ENCODE measurements at regions not wholly inside any gene's neighbourhood (a gene's known extent, or its start where the extent isn't known, plus 50 kb on each side); places are given as distances from the start of the nearest gene placed in this dataset.
"Not testable (repeated sequence)": the region's sequence is repeated elsewhere in the genome, so short reads cannot be mapped to it uniquely, and the experiment has no call there.

DNA sequence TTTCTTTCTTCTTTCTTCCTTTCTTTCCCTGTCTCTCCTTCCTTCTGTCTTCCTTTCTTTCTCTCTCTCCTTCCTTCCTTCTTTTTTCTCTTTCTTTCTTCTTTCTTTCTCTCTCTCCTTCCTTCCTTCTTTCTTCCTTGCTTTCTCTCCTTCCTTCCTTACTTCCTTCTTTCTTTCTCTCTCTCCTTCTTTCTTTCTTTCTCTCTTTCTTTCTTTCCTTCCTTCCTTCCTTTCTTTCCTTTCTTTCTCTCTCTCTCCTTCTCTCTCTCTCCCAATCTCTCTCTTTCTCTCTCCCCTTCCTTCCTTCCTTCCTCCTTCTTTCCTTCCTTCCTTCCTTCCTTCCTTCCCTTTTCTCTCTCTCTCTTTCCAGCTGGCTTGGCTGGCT, 2806.6 kb downstream of the RPIA start:
- not testable (repeated sequence) for DNase-seq

DNA sequence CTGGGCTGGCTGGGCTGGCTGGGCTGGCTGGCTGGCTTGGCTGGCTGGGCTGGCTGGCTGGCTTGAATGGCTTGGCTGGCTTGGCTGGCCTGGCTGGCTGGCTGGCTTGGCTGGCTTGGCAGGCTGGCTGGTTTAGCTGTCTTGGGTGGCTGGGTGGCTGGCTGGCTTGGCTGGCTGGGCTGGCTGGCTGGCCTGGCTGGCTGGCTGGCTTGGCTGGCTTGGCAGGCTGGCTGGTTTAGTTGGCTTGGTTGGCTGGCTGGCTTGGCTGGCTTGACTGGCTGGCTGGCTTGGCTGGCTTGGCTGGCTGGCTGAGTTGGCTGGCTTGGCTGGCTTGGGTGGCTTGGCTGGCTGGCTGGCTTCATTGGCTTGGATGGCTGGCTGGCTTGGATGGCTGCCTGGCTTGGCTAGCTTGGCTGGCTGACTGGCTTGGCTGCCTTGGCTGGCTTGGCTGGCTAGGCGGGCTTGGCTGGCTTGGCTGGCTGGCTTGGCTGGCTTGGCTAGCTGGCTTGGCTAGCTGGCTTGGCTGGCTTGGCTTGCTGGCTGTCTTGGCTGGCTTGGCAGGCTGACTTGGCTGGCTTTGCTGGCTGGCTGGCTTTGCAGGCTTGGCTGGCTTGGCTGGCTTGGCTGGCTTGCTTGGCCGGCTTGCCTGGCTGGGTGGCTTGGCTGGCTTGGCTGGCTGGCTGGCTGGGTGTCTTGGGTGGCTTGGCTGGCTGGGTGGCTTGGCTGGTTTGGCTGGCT, 2807.2 kb downstream of the RPIA start:
- not testable (repeated sequence) for DNase-seq

DNA sequence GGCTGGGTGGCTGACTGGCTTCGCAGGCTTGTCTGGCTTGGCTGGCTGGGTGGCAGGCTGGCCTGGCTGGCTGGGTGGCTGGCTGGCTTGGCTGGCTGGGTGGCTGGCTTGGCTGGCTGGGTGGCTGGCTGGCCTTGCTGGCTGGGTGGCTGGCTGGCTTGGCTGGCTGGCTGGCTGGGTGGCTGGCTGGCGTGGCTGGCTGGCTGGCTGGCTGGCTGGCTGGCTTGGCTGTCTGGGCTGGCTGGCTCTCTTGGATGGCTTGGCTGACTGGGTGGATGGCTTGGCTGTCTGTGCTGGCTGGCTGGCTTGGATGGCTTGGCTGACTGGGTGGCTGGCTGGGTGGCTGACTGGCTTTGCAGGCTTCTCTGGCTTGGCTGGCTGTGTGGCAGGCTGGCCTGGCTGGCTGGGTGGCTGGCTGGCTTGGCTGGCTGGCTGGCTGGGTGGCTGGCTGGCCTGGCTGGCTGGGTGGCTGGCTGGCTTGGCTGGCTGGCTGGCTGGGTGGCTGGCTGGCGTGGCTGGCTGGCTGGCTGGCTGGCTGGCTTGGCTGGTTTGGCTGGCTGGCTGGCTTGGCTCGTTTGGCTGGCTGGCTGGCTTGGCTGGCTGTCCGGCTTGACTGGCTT, 2808.1 kb downstream of the RPIA start:
- DNase-seq, result not testable (repeated sequence)

DNA sequence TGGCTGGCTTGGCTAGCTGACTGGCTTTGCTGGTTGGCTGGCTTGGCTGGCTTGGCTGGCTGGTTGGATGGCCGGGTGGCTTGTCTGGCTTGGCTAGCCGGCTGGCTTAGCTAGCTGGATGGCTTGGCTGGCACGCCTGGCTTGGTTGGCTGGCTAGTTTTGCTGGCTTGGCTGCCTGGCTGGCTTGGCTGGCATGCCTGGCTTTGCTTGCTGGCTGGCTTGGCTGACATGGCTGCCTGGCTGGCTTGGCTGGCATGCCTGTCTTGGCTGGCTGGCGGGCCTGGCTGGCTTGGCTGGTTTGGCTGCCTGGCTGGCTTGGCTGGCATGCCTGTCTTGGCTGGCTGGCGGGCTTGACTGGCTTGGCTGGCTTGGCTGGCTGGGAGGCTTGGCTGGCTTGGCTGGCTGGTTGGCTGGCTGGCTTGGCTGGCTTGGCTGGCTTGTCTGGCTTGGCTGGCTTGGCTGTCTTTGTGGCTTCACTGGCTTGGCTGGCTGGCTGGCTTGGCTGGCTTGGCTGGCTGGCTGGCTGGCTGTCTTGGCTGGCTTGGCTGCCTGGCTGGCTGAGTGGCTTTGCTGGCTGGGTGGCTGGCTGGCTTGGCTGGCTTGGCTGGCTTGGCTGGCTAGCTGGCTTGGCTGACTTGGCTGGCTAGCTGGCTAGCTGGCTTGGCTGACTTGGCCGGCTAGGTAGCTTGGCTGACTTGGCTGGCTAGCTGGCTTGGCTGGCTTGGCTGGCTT, 2808.9 kb downstream of the RPIA start:
- DNase-seq, result not testable (repeated sequence)

DNA sequence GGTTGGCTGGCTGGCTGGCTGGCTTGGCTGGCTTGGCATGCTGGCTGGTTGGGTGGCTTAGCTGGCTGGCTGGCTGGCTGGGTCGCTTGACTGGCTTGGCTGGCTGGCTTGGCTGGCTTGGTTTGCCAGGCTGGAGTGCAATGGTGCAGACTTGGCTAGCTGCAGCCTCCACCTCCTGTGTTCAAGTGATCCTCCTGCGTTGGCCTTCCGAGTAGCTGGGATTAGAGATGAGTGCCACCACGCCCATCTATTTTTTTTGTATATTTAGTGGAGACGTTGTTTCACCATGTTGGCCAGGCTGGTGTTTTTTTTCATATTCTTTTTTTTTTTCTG, 2809.5 kb downstream of the RPIA start:
- not testable (repeated sequence) for DNase-seq

DNA sequence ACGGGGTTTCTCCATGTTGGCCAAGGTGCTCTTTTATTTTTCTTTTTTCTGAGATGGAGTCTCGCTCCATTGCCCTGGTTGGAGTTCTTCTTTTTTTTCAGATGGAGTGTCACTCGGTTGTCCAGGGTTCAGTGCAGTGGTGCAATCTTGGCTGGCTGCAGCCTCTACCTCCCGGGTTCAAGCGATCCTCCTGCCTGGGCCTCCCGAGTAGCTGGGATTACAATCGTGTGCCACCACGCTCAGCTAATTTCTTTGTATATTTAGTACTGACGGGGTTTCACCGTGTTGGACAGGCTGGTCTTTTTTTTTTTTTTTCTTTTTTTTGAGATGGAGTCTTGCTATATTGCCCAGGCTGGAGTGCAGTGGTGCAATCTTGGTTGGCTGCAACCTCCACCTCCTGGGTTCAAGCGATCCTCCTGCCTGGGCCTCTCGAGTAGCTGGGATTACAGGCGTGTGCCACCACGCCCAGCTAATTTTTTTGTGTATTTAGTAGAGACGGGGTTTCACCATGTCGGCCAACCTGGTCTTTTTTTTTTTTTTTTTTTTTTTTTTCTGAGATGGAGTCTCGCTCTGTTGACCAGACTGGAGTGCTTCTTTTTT, 2810.1 kb downstream of the RPIA start:
- not testable (repeated sequence) for DNase-seq

DNA sequence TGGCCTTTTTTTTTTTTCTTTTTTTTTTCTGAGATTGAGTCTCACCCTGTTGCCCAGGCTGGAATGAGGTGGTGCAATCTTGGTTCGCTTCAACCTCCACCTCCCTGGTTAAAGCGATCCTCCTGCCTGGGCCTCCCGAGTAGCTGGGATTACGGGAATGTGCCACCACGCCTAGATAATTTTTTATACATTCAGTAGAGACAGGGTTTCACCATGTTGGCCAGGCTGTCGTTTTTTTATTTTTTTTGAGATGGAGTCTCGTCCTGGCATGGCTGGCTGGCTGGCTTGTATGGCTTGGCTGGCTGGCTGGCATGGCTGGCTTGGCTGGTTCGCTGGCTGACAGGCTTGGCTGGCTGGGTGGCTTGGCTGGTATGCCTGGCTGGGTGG, 2812.1 kb downstream of the RPIA start:
- DNase-seq, result not testable (repeated sequence)

DNA sequence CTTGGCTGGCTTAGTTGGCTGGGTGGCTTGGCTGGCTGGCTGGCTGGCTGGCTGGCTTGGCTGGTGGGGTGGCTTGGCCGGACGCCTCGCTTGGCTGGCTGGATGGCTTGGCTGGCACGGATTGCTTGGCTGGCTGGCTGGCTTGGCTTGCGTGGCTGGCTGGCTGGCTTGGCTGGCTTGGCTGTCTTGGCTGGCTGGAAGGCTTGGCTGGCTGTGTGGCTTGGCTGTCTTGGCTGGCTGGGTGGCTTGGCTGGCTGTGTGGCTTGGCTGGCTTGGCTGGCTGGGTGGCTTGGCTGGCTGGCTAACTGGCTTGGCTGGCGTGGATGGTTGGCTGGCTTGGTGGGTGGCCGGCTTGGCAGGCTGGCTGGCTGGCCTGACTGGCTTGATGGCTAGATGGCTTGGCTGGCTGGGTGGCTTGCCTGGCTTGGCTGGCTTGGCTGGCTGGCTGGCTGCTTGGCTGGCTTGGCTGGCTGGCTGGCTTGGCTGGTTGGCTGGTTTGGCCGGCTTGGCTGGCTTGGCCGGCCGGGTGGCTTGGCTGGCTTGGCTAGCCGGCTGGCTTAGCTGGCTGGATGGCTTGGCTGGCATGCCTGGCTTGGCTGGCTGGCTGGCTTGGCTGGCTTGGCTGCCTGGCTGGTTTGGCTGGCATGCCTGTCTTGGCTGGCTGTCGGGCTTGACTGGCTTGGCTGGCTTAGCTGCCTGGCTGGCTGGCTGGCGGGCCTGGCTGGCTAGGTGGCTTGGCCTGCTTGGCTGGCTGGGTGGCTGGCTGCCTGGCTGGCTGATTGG, 2812.7 kb downstream of the RPIA start:
- not testable (repeated sequence) for DNase-seq

DNA sequence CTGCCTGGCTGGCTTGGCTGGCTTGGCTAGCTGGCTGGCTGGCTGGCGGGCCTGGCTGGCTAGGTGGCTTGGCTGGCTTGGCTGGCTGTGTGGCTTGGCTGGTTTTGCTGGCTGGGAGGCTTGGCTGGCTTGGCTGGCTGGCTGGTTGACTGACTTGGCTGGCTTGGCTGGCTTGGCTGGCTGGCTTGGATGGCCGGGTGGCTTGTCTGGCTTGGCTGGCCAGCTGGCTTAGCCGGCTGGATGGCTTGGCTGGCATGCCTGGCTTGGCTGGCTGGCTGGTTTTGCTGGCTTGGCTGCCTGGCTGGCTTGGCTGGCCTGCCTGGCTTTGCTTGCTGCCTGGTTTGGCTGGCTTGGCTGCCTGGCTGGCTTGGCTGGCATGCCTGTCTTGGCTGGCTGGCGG, 2817.3 kb downstream of the RPIA start:
- DNase-seq, result not testable (repeated sequence)

DNA sequence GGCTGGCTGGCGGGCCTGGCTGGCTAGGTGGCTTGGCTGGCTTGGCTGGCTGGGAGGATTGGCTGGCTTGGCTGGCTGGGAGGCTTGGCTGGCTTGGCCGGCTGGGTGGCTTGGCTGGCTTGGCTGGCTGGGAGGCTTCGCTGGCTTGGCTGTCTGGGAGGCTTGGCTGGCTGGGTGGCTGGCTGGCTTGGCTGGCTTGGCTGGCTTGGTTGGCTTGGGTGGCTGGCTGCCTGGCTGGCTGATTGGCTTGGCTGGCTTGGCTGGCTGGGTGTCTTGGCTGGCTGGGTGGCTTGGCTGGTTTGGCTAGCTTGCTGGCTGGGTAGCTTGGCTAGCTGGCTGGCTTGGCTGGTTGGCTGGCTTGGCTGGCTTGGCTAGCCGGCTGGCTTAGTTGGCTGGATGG, 2817.8 kb downstream of the RPIA start:
- DNase-seq, result not testable (repeated sequence)

DNA sequence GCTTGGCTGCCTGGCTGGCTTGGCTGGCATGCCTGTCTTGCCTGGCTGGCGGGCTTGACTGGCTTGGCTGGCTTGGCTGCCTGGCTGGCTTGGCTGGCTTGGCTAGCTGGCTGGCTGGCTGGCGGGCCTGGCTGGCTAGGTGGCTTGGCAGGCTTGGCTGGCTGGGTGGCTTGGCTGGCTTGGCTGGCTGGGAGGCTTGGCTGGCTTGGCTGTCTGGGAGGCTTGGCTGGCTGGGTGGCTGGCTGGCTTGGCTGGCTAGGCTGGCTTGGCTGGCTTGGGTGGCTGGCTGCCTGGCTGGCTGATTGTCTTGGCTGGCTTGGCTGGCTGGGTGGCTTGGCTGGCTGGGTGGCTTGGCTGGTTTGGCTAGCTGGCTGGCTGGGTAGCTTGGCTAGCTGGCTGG, 2819.7 kb downstream of the RPIA start:
- DNase-seq, result not testable (repeated sequence)

DNA sequence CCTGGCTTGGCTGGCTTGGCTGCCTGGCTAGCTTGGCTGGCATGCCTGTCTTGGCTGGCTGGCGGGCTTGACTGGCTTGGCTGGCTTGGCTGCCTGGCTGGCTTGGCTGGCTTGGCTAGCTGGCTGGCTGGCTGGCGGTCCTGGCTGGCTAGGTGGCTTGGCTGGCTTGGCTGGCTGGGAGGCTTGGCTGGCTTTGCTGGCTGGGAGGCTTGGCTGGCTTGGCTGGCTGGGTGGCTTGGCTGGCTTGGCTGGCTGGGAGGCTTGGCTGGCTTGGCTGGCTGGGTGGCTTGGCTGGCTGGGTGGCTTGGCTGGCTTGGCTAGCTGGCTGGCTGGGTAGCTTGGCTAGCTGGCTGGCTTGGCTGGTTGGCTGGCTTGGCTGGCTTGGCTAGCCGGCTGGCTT, 2824.5 kb downstream of the RPIA start:
- DNase-seq, result not testable (repeated sequence)

DNA sequence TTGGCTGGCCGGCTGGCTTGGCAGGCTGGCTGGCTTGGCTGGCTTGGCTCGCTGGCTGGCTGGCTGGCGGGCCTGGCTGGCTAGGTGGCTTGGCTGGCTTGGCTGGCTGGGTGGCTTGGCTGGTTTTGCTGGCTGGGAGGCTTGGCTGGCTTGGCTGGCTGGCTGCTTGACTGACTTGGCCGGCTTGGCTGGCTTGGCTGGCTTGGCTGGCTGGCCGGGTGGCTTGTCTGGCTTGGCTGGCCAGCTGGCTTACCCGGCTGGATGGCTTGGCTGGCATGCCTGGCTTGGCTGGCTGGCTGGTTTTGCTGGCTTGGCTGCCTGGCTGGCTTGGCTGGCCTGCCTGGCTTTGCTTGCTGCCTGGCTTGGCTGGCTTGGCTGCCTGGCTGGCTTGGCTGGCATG, 2825.2 kb downstream of the RPIA start:
- DNase-seq, result not testable (repeated sequence)

DNA sequence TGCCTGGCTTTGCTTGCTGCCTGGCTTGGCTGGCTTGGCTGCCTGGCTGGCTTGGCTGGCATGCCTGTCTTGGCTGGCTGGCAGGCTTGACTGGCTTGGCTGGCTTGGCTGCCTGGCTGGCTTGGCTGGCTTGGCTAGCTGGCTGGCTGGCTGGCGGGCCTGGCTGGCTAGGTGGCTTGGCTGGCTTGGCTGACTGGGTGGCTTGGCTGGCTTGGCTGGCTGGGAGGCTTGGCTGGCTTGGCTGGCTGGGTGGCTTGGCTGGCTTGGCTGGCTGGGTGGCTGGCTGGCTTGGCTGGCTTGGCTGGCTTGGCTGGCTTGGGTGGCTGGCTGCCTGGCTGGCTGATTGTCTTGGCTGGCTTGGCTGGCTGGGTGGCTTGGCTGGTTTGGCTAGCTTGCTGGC, 2826.4 kb downstream of the RPIA start:
- not testable (repeated sequence) for DNase-seq

DNA sequence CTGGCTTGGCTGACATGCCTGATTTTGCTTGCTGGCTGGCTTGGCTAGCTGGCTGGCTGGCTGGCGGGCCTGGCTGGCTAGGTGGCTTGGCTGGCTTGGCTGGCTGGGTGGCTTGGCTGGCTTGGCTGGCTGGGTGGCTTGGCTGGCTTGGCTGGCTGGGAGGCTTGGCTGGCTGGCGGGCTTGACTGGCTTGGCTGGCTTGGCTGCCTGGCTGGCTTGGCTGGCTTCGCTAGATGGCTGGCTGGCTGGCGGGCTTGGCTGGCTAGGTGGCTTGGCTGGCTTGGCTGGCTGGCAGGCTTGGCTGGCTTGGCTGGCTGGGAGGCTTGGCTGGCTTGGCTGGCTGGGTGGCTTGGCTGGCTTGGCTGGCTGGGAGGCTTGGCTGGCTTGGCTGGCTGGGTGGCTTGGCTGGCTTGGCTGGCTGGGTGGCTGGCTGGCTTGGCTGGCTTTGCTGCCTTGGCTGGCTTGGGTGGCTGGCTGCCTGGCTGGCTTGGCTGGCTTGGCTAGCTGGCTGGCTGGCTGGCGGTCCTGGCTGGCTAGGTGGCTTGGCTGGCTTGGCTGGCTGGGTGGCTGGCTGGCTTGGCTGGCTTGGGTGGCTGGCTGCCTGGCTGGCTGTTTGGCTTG, 2827.0 kb downstream of the RPIA start:
- not testable (repeated sequence) for DNase-seq

DNA sequence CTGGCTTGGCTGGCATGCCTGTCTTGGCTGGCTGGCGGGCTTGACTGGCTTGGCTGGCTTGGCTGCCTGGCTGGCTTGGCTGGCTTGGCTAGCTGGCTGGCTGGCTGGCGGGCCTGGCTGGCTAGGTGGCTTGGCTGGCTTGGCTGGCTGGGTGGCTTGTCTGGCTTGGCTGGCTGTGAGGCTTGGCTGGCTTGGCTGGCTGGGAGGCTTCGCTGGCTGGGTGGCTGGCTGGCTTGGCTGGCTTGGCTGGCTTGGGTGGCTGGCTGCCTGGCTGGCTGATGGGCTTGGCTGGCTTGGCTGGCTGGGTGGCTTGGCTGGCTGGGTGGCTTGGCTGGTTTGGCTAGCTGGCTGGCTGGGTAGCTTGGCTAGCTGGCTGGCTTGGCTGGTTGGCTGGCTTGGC, 2827.9 kb downstream of the RPIA start:
- DNase-seq, result not testable (repeated sequence)

DNA sequence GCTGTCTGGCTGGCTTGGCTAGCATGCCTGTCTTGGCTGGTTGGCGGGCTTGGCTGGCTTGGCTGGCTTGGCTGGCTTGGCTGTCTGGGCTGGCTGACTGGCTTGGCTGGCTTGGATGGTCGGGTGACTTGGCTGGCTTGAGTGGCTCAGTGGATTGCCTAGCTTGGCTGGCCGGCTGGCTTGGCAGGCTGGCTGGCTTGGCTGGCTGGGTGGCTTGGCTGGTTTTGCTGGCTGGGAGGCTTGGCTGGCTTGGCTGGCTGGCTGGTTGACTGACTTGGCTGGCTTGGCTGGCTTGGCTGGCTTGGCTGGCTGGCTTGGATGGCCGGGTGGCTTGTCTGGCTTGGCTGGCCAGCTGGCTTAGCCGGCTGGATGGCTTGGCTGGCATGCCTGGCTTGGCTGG, 2828.4 kb downstream of the RPIA start:
- DNase-seq, result not testable (repeated sequence)

DNA sequence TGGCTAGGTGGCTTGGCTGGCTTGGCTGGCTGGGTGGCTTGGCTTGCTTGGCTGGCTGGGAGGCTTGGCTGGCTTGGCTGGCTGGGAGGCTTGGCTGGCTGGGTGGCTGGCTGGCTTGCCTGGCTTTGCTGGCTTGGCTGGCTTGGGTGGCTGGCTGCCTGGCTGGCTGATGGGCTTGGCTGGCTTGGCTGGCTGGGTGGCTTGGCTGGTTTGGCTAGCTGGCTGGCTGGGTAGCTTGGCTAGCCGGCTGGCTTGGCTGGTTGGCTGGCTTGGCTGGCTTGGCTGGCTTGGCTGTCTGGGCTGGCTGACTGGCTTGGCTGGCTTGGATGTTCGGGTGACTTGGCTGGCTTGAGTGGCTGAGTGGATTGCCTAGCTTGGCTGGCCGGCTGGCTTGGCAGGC, 2829.1 kb downstream of the RPIA start:
- DNase-seq, result not testable (repeated sequence)

DNA sequence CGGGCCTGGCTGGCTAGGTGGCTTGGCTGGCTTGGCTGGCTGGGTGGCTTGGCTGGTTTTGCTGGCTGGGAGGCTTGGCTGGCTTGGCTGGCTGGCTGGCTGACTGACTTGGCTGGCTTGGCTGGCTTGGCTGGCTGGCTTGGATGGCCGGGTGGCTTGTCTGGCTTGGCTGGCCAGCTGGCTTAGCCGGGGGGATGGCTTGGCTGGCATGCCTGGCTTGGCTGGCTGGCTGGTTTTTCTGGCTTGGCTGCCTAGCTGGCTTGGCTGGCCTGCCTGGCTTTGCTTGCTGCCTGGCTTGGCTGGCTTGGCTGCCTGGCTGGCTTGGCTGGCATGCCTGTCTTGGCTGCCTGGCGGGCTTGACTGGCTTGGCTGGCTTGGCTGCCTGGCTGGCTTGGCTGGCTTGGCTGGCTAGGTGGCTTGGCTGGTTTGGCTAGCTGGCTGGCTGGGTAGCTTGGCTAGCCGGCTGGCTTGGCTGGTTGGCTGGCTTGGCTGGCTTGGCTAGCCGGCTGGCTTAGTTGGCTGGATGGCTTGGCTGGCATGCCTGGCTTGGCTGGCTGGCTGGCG, 2829.6 kb downstream of the RPIA start:
- not testable (repeated sequence) for DNase-seq

DNA sequence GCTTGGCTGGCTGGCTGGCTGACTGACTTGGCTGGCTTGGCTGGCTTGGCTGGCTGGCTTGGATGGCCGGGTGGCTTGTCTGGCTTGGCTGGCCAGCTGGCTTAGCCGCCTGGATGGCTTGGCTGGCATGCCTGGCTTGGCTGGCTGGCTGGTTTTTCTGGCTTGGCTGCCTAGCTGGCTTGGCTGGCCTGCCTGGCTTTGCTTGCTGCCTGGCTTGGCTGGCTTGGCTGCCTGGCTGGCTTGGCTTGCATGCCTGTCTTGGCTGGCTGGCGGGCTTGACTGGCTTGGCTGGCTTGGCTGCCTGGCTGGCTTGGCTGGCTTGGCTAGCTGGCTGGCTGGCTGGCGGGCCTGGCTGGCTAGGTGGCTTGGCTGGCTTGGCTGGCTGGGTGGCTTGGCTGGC, 2830.5 kb downstream of the RPIA start:
- not testable (repeated sequence) for DNase-seq

DNA sequence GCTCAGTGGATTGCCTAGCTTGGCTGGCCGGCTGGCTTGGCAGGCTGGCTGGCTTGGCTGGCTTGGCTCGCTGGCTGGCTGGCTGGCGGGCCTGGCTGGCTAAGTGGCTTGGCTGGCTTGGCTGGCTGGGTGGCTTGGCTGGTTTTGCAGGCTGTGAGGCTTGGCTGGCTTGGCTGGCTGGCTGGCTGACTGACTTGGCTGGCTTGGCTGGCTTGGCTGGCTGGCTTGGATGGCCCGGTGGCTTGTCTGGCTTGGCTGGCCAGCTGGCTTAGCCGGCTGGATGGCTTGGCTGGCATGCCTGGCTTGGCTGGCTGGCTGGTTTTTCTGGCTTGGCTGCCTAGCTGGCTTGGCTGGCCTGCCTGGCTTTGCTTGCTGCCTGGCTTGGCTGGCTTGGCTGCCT, 2831.4 kb downstream of the RPIA start:
- not testable (repeated sequence) for DNase-seq

DNA sequence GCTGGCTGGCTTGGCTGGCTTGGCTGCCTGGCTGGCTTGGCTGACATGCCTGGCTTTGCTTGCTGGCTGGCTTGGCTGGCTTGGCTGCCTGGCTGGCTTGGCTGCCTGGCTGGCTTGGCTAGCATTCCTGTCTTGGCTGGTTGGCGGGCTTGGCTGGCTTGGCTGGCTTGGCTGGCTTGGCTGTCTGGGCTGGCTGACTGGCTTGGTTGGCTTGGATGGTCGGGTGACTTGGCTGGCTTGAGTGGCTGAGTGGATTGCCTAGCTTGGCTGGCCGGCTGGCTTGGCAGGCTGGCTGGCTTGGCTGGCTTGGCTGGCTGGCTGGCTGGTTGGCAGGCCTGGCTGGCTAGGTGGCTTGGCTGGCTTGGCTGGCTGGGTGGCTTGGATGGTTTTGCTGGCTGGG, 2832.3 kb downstream of the RPIA start:
- not testable (repeated sequence) for DNase-seq
